Peyer's patch (tissue), 4 donors: ENCODE measurements at regions not wholly inside any gene's neighbourhood (a gene's known extent, or its start where the extent isn't known, plus 50 kb on each side); places are given as distances from the start of the nearest gene placed in this dataset.

Experiments
- DNase-seq, 3 donors: peaks; one replicate each; pipeline ENCODE4 v3.0.0-alpha.2; 2017 to 2019
- H3K27ac ChIP-seq, 4 donors: fragments of 200-600 bp; sonication (generic); one replicate each; pipeline ENCODE4 v1.5.1; 2016 to 2019
- H3K27me3 ChIP-seq, 2 donors: fragments of 200-600 bp; sonication (generic); one replicate each; pipeline ENCODE4 v1.5.1; 2019
- H3K36me3 ChIP-seq, 3 donors: fragments of 200-600 bp; sonication (generic); one replicate each; pipeline ENCODE4 v1.5.1; 2016 to 2019
- H3K4me1 ChIP-seq, 4 donors: fragments of 200-600 bp; sonication (generic); one replicate each; pipeline ENCODE4 v1.5.1; 2016 to 2019
- H3K4me3 ChIP-seq, 4 donors: fragments of 200-600 bp; sonication (generic); 1 replicate in 3 of 4; 2 replicates in 1 of 4; pipeline ENCODE4 v1.5.1; 2016 to 2019; ENCODE audit warnings: mild to moderate bottlenecking in 1 of 4
- H3K9me3 ChIP-seq, 4 donors: fragments of 200-600 bp; sonication (generic); one replicate each; pipeline ENCODE4 v1.5.1; 2016 to 2019; ENCODE audit warnings: mild to moderate bottlenecking in 1 of 4
- POLR2A ChIP-seq, 2 donors: fragments of 450-650 bp; IDR thresholded peaks; one replicate each; pipeline ENCODE4 v1.5.1; 2017; ENCODE audit warnings: antibody characterized with exemption in 2 of 2, mild to moderate bottlenecking in 2 of 2, moderate library complexity in 2 of 2
- TF ChIP-seq, protein P1 (sequence below), 6 experiments: fragments of 450-650 bp in 4 of 6; fragments of 200-600 bp in 2 of 6; sonication (generic) in 1 of 6; IDR thresholded peaks; one replicate each; pipeline ENCODE4 v1.5.1; 2017 to 2019; ENCODE audit warnings: antibody characterized with exemption in 6 of 6, mild to moderate bottlenecking in 3 of 6, moderate library complexity in 1 of 6

DNA sequence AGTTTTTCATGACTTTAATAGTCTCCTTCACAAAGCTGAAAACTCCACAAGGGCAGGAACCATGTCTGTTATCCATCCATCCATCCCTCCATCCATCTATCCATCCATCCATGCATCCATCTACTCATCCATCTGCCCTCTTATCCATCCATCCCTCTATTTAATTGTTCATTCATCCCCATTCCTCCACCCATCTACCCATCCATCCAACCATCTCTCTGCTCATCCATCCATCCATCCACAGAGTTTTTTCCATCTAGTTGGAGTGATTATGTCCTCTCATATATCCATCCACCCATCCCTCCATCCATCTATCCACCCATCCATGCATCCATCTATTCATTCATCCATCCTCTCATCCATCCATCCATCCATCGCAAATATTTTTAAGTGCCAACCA lies 237.9 kb downstream of the EMX2 start:
- Histone ChIP-seq H3K36me3 (no peaks in the 10 kb centered on the region), H3K9me3 (no peaks in the 10 kb centered on the region)
- no peak for TF ChIP-seq POLR2A (IDR thresholded peaks at IDR 0.05)
- TF ChIP-seq, protein P1, sequence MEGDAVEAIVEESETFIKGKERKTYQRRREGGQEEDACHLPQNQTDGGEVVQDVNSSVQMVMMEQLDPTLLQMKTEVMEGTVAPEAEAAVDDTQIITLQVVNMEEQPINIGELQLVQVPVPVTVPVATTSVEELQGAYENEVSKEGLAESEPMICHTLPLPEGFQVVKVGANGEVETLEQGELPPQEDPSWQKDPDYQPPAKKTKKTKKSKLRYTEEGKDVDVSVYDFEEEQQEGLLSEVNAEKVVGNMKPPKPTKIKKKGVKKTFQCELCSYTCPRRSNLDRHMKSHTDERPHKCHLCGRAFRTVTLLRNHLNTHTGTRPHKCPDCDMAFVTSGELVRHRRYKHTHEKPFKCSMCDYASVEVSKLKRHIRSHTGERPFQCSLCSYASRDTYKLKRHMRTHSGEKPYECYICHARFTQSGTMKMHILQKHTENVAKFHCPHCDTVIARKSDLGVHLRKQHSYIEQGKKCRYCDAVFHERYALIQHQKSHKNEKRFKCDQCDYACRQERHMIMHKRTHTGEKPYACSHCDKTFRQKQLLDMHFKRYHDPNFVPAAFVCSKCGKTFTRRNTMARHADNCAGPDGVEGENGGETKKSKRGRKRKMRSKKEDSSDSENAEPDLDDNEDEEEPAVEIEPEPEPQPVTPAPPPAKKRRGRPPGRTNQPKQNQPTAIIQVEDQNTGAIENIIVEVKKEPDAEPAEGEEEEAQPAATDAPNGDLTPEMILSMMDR (IDR thresholded peaks at IDR 0.05), result no peak

DNA sequence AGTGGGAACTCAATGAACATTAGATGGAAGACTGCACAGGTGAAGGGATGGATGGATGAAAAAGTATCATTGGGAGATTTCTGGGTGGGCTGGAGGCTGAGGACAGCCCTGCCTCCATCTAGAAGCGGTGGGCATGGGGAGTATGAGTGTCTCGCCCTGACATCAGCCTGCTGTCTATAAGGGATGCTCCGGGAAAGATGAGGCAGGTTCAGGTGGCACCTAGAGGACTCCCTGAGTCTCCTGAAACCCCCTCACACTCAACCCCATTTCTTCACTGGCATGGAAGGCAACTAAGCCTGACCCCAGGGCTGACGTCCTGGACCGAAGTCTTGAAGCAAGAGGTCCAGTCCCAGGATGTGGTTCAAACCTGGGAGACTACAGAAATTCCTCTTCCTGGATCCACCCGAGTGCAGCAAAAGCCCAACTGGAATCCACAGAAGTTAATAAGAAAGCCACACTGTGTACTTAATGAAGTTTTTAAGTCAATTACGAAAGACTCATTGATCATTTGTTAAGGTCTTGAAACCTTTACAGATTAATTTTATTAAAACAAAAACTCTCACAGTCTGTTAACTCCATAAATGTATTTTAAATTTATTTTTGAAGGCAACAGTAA lies 238.8 kb downstream of the EMX2 start:
- DNase-seq, result no peak
- H3K4me3 ChIP-seq, result no peak overlapping the region
- no peaks in the 10 kb centered on the region for H3K9me3 ChIP-seq
- TF ChIP-seq, protein P1 (IDR thresholded peaks at IDR 0.05), result no peak
- TF ChIP-seq POLR2A (IDR thresholded peaks at IDR 0.05), result no peak
- no peaks in the 10 kb centered on the region for H3K4me1 ChIP-seq
- no peaks in the 10 kb centered on the region for H3K36me3 ChIP-seq
- no peaks in the 10 kb centered on the region for H3K27me3 ChIP-seq
- H3K27ac ChIP-seq, result no peak overlapping the region

More for the DNA sequence above, 237.9 kb downstream of the EMX2 start:
- H3K27me3 ChIP-seq, result no peaks in the 10 kb centered on the region
- H3K4me1 ChIP-seq, result no peaks in the 10 kb centered on the region
- no peak overlapping the region for H3K4me3 ChIP-seq
- no peak for DNase-seq
- H3K27ac ChIP-seq, result no peak overlapping the region

DNA sequence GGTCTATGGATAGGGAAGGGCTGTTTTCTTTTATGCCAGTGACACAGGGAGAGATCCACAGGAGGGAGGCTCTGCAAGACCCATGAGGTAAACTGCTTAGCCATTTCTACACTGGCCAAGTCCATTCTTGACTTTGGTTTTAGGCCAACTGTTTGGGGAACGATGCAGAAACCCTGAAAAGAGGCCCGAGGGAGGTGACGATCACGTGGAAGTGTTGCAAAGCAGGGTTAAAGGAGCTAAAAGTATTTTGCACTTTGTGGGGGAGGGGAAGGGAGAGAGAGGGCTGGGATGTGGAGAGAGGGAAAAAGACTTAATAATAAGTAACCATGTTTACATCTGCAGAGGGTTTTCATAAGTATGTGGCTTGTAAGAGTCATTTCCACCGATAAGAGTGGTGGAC lies 239.7 kb downstream of the EMX2 start:
- TF ChIP-seq, protein P1 (IDR thresholded peaks at IDR 0.05), result no peak
- TF ChIP-seq POLR2A (IDR thresholded peaks at IDR 0.05), result no peak
- Histone ChIP-seq H3K27me3 (no peaks in the 10 kb centered on the region), H3K36me3 (no peaks in the 10 kb centered on the region), H3K27ac (no peak overlapping the region), H3K9me3 (no peaks in the 10 kb centered on the region), H3K4me3 (no peak overlapping the region), H3K4me1 (no peaks in the 10 kb centered on the region)
- DNase-seq, result no peak

- Histone ChIP-seq H3K27me3 (no peaks in the 10 kb centered on the region), H3K27ac (no peak overlapping the region), H3K4me1 (no peaks in the 10 kb centered on the region), H3K36me3 (no peaks in the 10 kb centered on the region), H3K4me3 (no peak overlapping the region), H3K9me3 (no peaks in the 10 kb centered on the region)
- DNase-seq, result no peak
- TF ChIP-seq POLR2A (IDR thresholded peaks at IDR 0.05), result no peak
- TF ChIP-seq, protein P1 (IDR thresholded peaks at IDR 0.05), result no peak
Observed at GRCh38 chr10:117783698-117784395, 241.3 kb downstream of the EMX2 start.

DNA sequence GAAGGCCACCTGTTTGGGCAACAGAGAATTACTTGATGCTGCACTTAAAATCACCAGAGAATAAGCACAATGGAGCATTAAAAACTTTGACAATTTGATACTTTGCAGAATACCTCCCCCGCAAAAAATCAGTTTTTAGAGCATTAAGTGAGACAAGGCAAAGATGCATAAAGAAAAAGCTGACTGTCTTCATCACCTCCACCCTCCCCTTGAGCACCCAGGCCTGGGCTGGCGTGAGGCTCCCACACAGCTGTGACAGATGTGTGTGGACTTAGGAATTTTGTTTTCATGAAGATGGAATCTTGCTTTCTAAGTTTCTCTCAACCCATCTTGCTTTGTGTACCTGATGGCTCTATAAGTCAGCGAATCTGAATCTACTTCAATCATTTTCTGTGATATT lies 242.2 kb downstream of the EMX2 start:
- TF ChIP-seq, protein P1 (IDR thresholded peaks at IDR 0.05), result no peak
- no peak for TF ChIP-seq POLR2A (IDR thresholded peaks at IDR 0.05)
- no peaks in the 10 kb centered on the region for H3K27me3 ChIP-seq
- no peaks in the 10 kb centered on the region for H3K9me3 ChIP-seq
- no peak for DNase-seq
- H3K36me3 ChIP-seq, result no peaks in the 10 kb centered on the region
- no peak overlapping the region for H3K27ac ChIP-seq
- H3K4me3 ChIP-seq, result no peak overlapping the region
- no peaks in the 10 kb centered on the region for H3K4me1 ChIP-seq
